Liver (tissue), 7 donors: ENCODE measurements at regions not wholly inside any gene's neighbourhood (a gene's known extent, or its start where the extent isn't known, plus 50 kb on each side); places are given as distances from the start of the nearest gene placed in this dataset.

Source experiments
- DNase-seq: peaks from one replicate; pipeline ENCODE4 v3.0.0-alpha.2; 2017; ENCODE audit warnings: low spot score
- H3K27ac ChIP-seq, 2 donors: one replicate each; pipeline ENCODE4 v1.7.0; 2013; ENCODE audit warnings: inconsistent platforms in 2 of 2, low read length in 2 of 2, control low read depth in 1 of 2, low read depth in 1 of 2, mild to moderate bottlenecking in 1 of 2
- H3K27me3 ChIP-seq, 4 donors: one replicate each; pipeline versions ENCODE4 v1.6.1 to v1.7.0; 2013; ENCODE audit warnings: low read length in 3 of 4, inconsistent platforms in 1 of 4, mild to moderate bottlenecking in 1 of 4, moderate library complexity in 1 of 4; ENCODE audit not compliant: control insufficient read depth in 4 of 4, insufficient read depth in 4 of 4
- H3K36me3 ChIP-seq, 4 donors: one replicate each; pipeline versions ENCODE4 v1.6.1 to v1.7.0; 2013; ENCODE audit warnings: low read length in 3 of 4, mild to moderate bottlenecking in 3 of 4, low read depth in 1 of 4, moderate library complexity in 1 of 4; ENCODE audit not compliant: control insufficient read depth in 4 of 4, insufficient read depth in 3 of 4
- H3K4me1 ChIP-seq, 4 donors: one replicate each; pipeline versions ENCODE4 v1.6.1 to v1.7.0; 2013; ENCODE audit warnings: low read length in 3 of 4, mild to moderate bottlenecking in 3 of 4, moderate library complexity in 1 of 4; ENCODE audit not compliant: control insufficient read depth in 4 of 4, insufficient read depth in 4 of 4
- H3K4me3 ChIP-seq, 3 donors: one replicate each; pipeline versions ENCODE4 v1.6.1 to v1.7.0; 2013; ENCODE audit warnings: low read length in 3 of 3, control low read depth in 1 of 3, low read depth in 1 of 3, mild to moderate bottlenecking in 1 of 3
- H3K9ac ChIP-seq, 2 donors: one replicate each; pipeline ENCODE4 v1.7.0; 2013; ENCODE audit warnings: low read length in 2 of 2, mild to moderate bottlenecking in 2 of 2, moderate library complexity in 2 of 2, control low read depth in 1 of 2, low read depth in 1 of 2
- H3K9me3 ChIP-seq, 4 donors: one replicate each; pipeline versions ENCODE4 v1.6.1 to v1.7.0; 2013; ENCODE audit warnings: low read length in 3 of 4; ENCODE audit not compliant: control insufficient read depth in 4 of 4
- ATF3 ChIP-seq: IDR thresholded peaks from 2 replicates; pipeline ENCODE4 v1.6.1; 2016; ENCODE audit warnings: antibody characterized with exemption
- EGR1 ChIP-seq, 2 donors: IDR thresholded peaks; 2 replicates each; pipeline ENCODE4 v1.6.1; 2016 to 2018; ENCODE audit warnings: antibody characterized with exemption in 2 of 2, low read depth in 2 of 2
- FOXA1 ChIP-seq: IDR thresholded peaks from 2 replicates; pipeline ENCODE4 v1.6.1; 2016; ENCODE audit warnings: antibody characterized with exemption
- FOXA2 ChIP-seq: IDR thresholded peaks from 2 replicates; pipeline ENCODE4 v1.6.1; 2016; ENCODE audit warnings: antibody characterized with exemption
- HNF4A ChIP-seq, 2 donors: conservative IDR thresholded peaks; 2 replicates each; pipeline ENCODE4 v1.6.1; 2016; ENCODE audit warnings: antibody characterized with exemption in 2 of 2, mild to moderate bottlenecking in 2 of 2
- HNF4G ChIP-seq: IDR thresholded peaks from 2 replicates; pipeline ENCODE4 v1.6.1; 2016; ENCODE audit warnings: antibody characterized with exemption
- MAX ChIP-seq: IDR thresholded peaks from 2 replicates; pipeline ENCODE4 v1.6.1; 2016; ENCODE audit warnings: antibody characterized with exemption
- NR2F2 ChIP-seq: IDR thresholded peaks from 2 replicates; pipeline ENCODE4 v1.6.1; 2016; ENCODE audit warnings: antibody characterized with exemption
- RAD21 ChIP-seq, 2 donors: IDR thresholded peaks; 2 replicates each; pipeline ENCODE4 v1.6.1; 2016; ENCODE audit warnings: antibody characterized with exemption in 2 of 2, mild to moderate bottlenecking in 2 of 2
- REST ChIP-seq: IDR thresholded peaks from 2 replicates; pipeline ENCODE4 v1.6.1; 2016; ENCODE audit warnings: antibody characterized with exemption, mild to moderate bottlenecking
- RXRA ChIP-seq, 2 donors: IDR thresholded peaks; 2 replicates each; pipeline ENCODE4 v1.6.1; 2017 to 2018; ENCODE audit warnings: antibody characterized with exemption in 2 of 2, mild to moderate bottlenecking in 1 of 2
- TAF1 ChIP-seq: conservative IDR thresholded peaks from 2 replicates; pipeline ENCODE4 v1.6.1; 2016; ENCODE audit warnings: antibody characterized with exemption, mild to moderate bottlenecking
- ZBTB33 ChIP-seq: IDR thresholded peaks from 2 replicates; pipeline ENCODE4 v1.6.1; 2016; ENCODE audit warnings: antibody characterized with exemption
- WGBS: extraction: QIAGEN DNeasy Blood & Tissue Kit; methylation state at CpG from one replicate; pipeline ENCODE4 v1.1.7; 2013; 5-methylcytosine and 5-hydroxymethylcytosine counted together
- donor health status: healthy.
- donor health status: healthy.
- donor health status: healthy.
- donor health status: healthy.

GRCh38 chr4:35216636-35217035, 1027.7 kb downstream of the ARAP2 start:
- 77% methylated on average over 4 of the region's 4 CpGs for WGBS
- no peak for TF ChIP-seq FOXA2
- no peaks in the 10 kb centered on the region for H3K9me3 ChIP-seq
- H3K36me3 ChIP-seq = no peaks in the 10 kb centered on the region
- no peaks in the 10 kb centered on the region for H3K4me1 ChIP-seq
- DNase-seq = no peak
- H3K4me3 ChIP-seq = no peak overlapping the region
- no peaks in the 10 kb centered on the region for H3K27me3 ChIP-seq
- H3K27ac ChIP-seq = no peak overlapping the region
- no peak overlapping the region for H3K9ac ChIP-seq

GRCh38 chr4:35217331-35217730, 1027.0 kb downstream of the ARAP2 start:
- Histone ChIP-seq H3K27ac (no peak overlapping the region), H3K4me1 (no peaks in the 10 kb centered on the region), H3K36me3 (no peaks in the 10 kb centered on the region), H3K9me3 (no peaks in the 10 kb centered on the region), H3K4me3 (no peak overlapping the region), H3K27me3 (no peaks in the 10 kb centered on the region), H3K9ac (no peak overlapping the region)
- TF ChIP-seq RAD21 (IDR thresholded peaks at IDR 0.05) = no peak
- no peak for TF ChIP-seq ATF3
- no peak for DNase-seq
- WGBS = 60% methylated on average over 1 of the region's 1 CpG

GRCh38 chr4:35228313-35228712, 1016.0 kb downstream of the ARAP2 start:
- Histone ChIP-seq H3K4me3 (no peak overlapping the region), H3K27me3 (no peaks in the 10 kb centered on the region), H3K27ac (no peak overlapping the region), H3K4me1 (no peaks in the 10 kb centered on the region), H3K9me3 (no peaks in the 10 kb centered on the region), H3K9ac (no peak overlapping the region), H3K36me3 (no peaks in the 10 kb centered on the region)
- no peak for DNase-seq
- TF ChIP-seq REST (no peak), EGR1 (IDR thresholded peaks at IDR 0.05; ENCODE audit: low read depth in 2 of 2) (no peak), FOXA1 (no peak)
- 79% methylated on average over 1 of the region's 1 CpG for WGBS

GRCh38 chr4:35229021-35229420, 1015.3 kb downstream of the ARAP2 start:
- H3K4me3 ChIP-seq = no peak overlapping the region
- H3K36me3 ChIP-seq = no peaks in the 10 kb centered on the region
- WGBS = 72% methylated on average over 2 of the region's 2 CpGs
- no peak overlapping the region for H3K9ac ChIP-seq
- no peaks in the 10 kb centered on the region for H3K27me3 ChIP-seq
- no peak overlapping the region for H3K27ac ChIP-seq
- no peaks in the 10 kb centered on the region for H3K4me1 ChIP-seq
- no peaks in the 10 kb centered on the region for H3K9me3 ChIP-seq
- DNase-seq = no peak
- TF ChIP-seq HNF4G (no peak), RAD21 (IDR thresholded peaks at IDR 0.05) (no peak), TAF1 (no peak), ATF3 (no peak), REST (no peak), NR2F2 (no peak), MAX (no peak), RXRA (IDR thresholded peaks at IDR 0.05) (no peak), FOXA2 (no peak), HNF4A (conservative IDR thresholded peaks at IDR 0.05) (no peak), ZBTB33 (no peak)
